ENCODE measurements at regions not wholly inside any gene's neighbourhood (a gene's known extent, or its start where the extent isn't known, plus 50 kb on each side); places are given as distances from the start of the nearest gene placed in this dataset.
A peak's percentile ranks its signal among the peaks of the same experiment; 100 is the strongest.

GRCh38 chr2:43115881-43116280, 110.5 kb downstream of the ZFP36L2 start:
- DNase-seq = no peak
- Histone ChIP-seq H3K4me1 (ENCODE audit: low read depth) (peaks cover 6% of the 10 kb centered on the region), H3K36me3 (ENCODE audit: low read depth) (no peaks in the 10 kb centered on the region), H3K9me3 (peaks cover 4% of the 10 kb centered on the region), H3K4me3 (no peak overlapping the region)
- ATAC-seq = no peak
- TF ChIP-seq CTCF (IDR thresholded peaks at IDR 0.05) = no peak
- intact Hi-C loops (cut with DNase I, micrococcal nuclease) = no loop called here

GRCh38 chr2:43114210-43114609, 112.2 kb downstream of the ZFP36L2 start:
- intact Hi-C loops (cut with DNase I, micrococcal nuclease) = no loop called here
- ATAC-seq = peak; percentile 80
- H3K9me3 ChIP-seq = peaks cover 1% of the 10 kb centered on the region
- TF ChIP-seq CTCF (IDR thresholded peaks at IDR 0.05) = no peak
- DNase-seq = no peak
- peaks cover 6% of the 10 kb centered on the region for H3K4me1 ChIP-seq (ENCODE audit: low read depth)
- H3K4me3 ChIP-seq = no peak overlapping the region
- no peaks in the 10 kb centered on the region for H3K36me3 ChIP-seq (ENCODE audit: low read depth)

GRCh38 chr2:43111788-43112554, 114.4 kb downstream of the ZFP36L2 start:
- peaks cover 7% of the 10 kb centered on the region for H3K4me1 ChIP-seq (ENCODE audit: low read depth)
- H3K4me3 ChIP-seq = no peak overlapping the region
- intact Hi-C loops (cut with DNase I, micrococcal nuclease) = no loop called here
- H3K36me3 ChIP-seq (ENCODE audit: low read depth) = no peaks in the 10 kb centered on the region
- no peak for TF ChIP-seq CTCF (IDR thresholded peaks at IDR 0.05)
- ATAC-seq (no peak), DNase-seq (no peak)
- no peaks in the 10 kb centered on the region for H3K9me3 ChIP-seq

- ATAC-seq = no peak
- H3K9me3 ChIP-seq = no peaks in the 10 kb centered on the region
- intact Hi-C loops (cut with DNase I, micrococcal nuclease) = no loop called here
- no peaks in the 10 kb centered on the region for H3K36me3 ChIP-seq (ENCODE audit: low read depth)
- H3K4me3 ChIP-seq = no peak overlapping the region
- TF ChIP-seq CTCF (IDR thresholded peaks at IDR 0.05) = no peak
- H3K4me1 ChIP-seq (ENCODE audit: low read depth) = peaks cover 12% of the 10 kb centered on the region
- DNase-seq = no peak
Measured at GRCh38 chr2:43110442-43110871, 115.9 kb downstream of the ZFP36L2 start.

- intact Hi-C loops (cut with DNase I, micrococcal nuclease) = no loop called here
- no peak for TF ChIP-seq CTCF (IDR thresholded peaks at IDR 0.05)
- Histone ChIP-seq H3K9me3 (no peaks in the 10 kb centered on the region), H3K4me1 (ENCODE audit: low read depth) (peaks cover 9% of the 10 kb centered on the region), H3K4me3 (no peak overlapping the region), H3K36me3 (ENCODE audit: low read depth) (no peaks in the 10 kb centered on the region)
- no peak for ATAC-seq
- DNase-seq = no peak
Measured at GRCh38 chr2:43109261-43109743, 117.1 kb downstream of the ZFP36L2 start.
